COLO668 (cell line): ENCODE measurements at regions not wholly inside any gene's neighbourhood (a gene's known extent, or its start where the extent isn't known, plus 50 kb on each side); places are given as distances from the start of the nearest gene placed in this dataset.

Source experiments
- DNase-seq: peaks from one replicate; lab custom pipeline; 2025; ENCODE audit not compliant: unreplicated experiment; lab: John Stamatoyannopoulos, UW

DNA sequence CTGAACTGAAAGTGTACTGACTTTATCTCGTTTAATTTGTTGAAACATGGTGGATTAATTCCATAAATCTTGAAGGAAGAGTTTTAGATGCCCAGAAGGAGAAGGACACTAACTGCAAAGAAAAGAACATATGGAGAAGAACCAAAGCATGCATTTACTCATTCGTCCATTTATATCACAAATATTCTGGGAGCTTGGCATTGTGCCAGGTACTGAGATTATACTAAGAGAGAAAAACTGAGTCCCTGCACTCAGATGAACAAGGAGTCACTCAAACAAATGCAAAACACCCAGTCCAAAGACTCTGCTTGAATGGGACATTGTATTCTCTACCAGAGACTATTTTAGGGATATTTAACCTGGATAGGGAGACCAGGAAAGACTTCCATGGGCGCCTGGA, 588.0 kb upstream of the MGMT start:
- no peak for DNase-seq

DNA sequence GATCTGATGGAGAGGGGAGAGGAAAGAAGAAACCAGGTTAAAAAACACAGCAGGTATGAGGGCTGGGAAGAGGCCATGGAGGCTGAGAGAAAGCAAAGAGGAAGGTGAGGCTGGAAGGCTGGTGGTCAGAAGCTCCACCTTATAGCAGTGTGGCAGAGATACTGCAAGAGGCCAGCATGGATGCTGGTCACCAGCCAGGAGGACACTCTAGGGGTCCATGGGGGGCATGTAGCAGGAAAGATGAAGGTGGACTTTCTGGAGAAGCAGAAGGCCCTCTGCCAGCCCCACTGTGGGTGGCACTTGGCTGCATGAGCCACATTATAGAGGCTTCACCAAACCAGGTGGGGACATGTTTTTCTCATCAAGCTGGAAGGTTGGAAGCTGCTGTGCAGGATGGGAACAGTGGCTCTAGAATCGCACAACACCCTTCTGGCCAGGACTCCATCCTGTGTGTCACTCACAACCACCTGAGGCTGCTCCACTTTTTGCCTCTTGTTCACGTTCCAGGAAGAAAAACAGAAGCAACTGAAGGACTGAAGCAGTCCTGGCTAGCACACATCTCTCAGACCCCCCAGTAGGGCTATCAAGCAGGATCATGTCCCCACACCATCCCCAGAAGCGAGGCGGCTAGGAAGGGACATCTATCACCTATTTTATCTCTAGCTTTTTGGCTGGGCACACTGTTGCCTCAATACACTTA, 587.5 kb upstream of the MGMT start:
- no peak for DNase-seq

DNA sequence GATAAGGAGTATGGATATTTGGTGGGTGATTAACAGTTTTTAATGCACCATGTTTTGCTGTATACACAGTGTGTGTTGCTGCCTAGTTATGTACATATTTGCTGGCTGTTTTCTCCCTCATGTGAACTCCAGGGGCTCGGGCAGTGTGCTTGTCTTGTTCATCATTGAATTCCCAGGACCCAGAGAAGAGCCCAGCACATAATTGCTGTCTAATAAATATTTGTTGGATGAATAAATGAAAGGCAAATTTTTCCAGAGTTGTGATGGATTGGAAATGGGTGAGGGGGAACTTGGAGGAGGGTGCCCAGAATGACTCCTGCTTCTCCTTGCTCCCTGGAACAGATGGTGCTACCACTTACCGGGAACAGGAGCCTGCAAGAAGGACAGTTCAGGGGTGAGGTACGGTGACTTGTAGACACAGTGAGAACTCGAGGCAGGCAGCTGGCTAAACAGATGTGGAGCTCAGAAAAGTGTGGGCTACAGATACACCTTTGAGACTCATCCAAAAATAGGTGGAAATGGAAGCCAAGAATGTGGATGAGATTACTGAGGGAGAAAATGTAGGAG, 586.8 kb upstream of the MGMT start:
- no peak for DNase-seq

DNA sequence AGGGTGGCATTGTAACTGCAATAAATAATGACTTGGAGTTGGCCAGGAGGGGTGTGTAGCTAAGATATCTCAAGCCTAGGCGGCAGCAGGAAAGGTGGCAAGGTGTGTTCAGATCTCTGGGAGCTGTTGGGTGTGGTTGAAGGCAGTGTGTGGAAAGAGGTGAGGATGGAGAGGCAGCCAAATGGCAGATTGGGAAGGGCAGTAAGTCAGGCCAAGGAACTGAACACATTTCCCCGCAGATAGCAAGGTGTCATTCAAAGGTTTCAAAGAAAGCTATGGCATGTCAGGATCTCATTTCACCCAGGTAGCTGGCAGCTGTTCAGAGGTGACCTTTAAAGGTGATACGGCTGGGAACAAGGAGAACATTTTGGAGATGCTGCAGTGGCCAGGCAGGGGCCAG, 586.0 kb upstream of the MGMT start:
- no peak for DNase-seq

DNA sequence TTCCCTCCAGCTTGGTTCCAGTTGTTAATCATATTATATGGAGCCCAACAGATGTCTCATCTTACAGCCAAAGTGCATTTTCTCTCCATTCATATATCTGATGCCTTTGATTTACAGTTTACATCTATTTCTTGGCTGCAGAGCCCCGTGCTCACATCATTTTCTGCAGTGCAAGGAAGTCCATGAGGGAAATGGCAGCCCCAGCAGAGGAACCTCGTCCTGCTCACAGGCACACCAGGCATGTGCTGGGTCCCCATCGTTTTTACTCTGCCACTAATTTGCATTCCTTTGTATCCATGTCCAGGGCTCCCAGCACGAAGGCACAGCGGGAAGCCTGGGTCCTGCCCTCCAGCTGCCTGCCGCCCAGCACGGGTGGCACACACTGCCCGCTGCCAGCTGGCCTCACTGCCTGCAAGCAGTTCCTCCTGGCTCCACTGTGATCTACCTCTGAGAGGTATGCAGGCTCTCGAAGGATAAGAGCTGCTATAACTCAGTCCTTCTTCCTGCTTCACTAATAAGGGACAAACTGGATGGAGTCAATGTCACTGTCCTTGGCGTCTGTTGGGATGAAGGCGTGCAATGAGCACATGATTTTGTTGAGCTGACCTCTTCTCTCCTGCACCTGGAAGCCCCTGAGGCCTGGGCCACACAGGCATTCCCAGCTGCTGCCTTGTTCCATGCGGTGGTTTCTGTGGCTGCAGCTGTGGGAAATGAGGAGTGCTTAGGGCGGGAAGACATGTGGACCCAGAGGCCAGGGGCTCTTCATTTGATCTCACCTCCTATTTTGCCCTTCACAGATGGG, 583.6 kb upstream of the MGMT start:
- DNase-seq, result no peak

DNA sequence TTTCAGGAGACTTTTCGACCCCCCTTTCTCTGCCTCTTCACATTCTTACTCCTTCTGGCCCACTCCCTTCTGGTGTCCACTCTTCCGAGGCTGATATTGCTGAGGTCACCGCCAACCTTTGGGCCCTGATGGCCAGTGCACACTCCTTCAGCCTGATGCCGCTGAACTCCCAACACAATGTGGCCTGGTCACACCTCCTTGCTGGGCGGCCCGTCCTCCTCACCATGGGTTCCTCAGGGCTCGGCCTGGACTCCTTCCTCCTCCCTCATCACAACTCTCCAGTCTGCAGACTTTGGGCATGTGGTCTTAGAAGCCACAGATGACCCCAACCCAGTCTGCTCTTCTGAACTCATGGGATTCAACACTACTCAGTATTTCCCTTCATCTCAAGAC, 583.0 kb upstream of the MGMT start:
- no peak for DNase-seq

DNA sequence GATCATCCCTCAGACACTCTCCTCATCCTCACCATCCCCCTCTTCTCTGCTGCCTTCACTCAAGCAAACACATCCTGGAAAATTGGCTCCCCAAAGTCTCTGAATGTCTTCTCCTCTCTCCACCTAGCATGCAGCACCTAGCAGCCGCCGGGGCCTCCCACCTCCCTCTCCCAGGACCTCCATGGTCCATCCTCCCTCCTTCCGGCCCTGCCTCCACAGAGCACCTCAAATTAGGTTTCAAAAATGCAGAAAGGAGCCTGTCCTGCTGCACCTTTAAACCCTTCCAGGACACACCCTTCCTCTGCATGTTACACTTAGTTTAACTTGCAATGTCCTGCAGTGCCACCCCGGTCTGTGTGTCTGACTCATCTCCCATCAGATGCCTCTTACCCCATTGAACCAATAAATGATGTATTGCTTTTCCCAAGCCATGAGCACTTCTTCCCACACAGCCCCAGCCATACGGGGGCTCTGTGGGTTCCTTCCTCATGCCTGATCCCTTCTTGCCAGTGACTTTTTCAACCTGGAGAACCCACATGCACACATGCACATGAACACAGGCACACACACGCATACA, 582.5 kb upstream of the MGMT start:
- no peak for DNase-seq

DNA sequence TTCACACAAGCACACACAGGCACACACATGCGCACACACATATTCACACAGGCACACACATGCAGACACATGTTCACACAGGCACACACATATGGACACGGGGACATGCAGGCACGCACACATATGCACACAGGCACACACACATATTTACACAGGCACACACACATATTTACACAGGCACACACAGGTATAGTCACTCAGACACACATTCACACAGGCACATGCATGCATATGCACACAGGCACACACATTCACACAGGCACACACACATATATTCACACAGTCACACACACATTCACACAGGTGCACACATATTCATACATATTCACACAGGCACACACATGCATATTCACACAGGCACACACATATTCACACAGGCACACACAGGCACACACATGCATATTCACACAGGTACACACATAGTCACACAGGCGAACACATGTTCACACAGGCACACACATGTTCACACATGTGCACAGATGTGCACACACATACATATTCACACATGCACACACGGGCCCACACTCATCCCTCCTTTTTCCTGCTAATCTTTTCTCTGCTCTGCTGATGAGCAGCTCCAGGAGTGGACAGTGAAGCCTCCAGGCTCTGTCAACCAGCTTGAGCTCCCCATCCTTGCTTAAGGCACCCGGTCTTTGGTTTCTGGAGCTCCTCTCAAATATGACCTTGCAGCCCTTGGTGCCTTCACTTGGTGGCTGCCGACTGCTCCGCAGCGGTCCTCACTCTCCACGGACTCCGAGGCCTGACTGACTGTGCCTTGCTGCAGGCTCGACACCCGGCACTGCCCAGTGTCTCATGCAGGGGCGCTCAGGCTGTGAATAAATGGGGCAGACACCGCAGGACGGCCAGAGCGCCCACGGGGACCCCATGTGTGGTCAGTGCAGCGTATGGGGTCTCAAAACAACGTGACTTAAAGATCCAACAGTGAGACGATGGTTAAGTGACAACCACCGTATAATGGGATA, 581.2 kb upstream of the MGMT start:
- DNase-seq, result no peak

DNA sequence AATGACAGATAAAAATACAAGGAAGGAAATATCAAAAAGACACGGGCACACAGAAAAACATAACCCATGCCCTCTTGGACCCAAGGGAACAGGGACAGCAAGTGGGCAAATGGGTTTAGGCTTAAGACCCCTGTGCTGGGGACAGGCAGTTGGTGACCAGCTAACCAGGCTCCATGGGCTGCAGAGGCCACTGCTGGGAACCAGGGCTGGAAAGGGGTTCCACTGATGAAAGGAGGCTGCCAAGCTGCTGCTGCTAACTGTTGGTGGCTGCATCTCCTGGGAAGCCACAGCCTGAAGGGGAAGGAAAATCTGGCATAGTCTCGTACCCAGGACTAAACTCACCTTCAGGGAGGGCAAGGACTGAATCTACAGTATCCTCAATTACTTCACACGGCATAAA, 579.2 kb upstream of the MGMT start:
- DNase-seq, result no peak

DNA sequence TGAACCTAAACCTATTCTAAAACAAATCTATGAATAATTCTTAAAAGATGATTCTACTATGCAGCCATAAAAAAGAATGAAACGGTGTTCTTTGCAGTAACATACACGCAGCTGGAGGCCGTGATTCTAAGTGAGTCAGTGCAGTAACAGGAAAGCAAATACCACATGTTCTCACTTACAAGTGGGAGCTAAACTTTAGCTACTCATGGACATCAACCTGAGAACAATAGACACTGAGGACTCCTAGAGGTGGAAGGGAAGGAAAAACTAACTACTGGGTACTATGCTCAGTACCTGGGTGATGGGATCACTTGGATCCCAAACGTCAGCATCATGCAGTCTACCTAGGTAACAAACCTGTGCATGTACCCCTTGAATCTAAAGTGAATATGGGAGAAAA, 575.0 kb upstream of the MGMT start:
- DNase-seq, result no peak

DNA sequence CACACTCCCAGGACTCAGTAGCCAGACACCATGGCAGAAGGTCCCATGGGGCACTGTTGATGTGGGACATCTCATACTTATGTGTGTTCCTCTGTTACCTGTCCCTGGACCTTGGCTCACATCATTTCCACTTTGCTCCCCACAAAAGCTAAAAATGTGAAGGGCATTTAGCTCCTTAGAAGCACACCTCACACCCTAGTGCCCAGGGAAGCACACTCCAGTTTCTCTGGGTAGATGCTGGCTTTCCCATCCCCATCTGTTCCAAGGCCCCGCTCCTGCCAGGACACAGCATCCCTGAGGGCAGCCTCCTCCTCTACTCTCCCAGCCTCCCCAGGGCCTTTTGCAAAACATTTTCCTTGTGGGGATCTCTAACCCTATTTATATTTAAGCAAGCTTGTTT, 572.4 kb upstream of the MGMT start:
- no peak for DNase-seq

DNA sequence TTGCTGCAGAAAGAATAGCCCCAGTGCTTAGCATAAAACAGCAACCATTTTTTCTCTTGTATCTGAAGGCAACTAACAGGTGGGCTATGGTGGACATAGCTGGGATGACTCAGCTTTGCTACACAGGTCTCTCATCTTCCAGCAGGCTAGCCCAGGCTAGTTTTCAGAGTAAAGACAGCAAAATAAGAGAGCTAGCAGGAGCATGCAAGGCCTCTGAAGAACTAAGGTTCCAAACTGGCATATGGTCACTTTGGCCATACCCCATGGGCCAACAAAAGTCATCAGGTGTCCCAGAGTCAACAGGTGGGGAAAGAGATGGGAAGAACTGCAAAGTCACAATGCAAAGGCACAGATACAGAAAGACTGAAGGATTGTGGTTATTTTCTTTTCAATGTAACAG, 571.6 kb upstream of the MGMT start:
- no peak for DNase-seq

DNA sequence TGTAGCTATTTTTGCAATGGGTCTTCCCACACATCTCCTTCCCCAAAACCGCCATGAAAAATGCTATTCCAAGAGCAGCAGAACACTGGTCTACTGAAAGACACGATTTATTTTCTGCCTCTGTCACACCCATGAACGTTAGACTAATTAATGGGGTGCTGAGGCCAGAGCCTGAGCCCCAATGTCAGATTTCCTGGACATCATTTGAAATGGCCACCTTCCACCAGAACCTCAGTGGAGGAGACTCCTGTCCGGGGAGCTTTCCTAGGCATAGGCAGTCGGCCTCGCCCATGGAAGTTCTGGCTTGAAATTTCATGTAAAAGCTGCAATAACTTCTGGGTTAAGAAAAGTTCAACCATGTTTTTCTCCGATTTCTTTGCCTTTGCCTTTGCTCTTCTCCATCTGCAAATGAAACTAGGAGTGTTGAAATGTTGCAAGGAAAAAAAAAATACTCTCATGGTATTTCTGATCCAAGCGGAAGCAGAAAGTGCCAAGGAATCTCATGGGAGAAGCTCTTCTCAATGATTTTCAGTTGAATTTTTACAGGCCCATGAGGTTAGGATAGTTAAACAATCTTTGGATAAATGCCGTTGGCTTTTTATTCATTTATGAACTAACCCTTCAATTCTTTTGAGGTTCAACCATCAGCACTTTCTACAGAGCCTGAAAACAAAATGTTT, 570.8 kb upstream of the MGMT start:
- DNase-seq, result no peak

DNA sequence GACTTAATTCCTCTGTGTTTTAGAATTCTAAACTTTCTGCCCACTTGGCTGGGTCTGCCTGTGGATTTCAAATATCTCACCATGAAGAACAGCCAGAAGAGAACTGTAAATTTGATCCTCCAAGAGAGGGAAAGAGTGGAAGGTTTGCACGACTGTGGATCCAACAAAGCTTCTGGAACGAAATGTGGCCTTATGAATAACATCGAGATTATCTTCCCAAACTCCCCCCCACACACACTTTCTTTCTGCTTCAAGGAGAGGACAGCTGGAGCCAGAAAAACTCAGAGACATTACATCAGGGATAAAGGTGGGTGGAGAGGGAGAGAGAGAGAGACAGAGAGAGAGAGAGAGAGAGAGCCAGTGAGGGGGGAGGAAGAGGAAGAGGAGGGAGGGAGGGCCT, 570.1 kb upstream of the MGMT start:
- no peak for DNase-seq

DNA sequence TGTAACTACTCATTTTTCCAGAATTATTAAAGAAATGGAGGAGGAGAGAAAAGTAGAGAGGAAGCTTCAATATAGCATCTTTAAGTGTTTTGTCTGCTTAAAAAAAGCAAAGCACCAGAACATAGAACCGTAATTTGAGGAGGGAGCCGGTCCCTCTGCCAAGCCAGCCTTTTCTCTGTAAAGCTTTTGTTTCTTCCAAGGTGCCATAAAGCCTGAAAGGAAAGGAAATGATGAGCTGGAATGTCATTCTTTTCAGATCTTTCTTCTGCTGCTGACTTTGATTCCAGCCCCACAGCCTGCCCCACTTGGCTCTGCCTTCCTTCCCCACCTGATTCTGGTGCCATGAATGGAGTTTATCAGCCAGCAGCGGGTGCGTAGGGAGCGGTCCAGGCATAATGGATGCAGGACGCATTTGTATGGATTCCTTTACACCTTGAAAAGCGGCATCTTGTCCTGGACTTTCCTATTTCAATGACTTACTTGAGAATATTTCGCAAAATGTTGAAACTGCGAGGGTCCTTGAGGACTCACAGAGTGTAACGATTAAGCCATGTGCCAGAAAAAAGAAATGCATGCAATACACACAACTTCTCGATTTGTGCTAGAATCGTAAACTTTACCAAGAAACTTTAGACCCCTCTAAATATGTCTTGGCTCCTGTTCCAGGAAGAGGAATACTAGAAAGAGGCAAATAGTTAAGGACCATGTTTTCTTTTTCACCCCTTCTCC, 569.5 kb upstream of the MGMT start:
- DNase-seq, result no peak

DNA sequence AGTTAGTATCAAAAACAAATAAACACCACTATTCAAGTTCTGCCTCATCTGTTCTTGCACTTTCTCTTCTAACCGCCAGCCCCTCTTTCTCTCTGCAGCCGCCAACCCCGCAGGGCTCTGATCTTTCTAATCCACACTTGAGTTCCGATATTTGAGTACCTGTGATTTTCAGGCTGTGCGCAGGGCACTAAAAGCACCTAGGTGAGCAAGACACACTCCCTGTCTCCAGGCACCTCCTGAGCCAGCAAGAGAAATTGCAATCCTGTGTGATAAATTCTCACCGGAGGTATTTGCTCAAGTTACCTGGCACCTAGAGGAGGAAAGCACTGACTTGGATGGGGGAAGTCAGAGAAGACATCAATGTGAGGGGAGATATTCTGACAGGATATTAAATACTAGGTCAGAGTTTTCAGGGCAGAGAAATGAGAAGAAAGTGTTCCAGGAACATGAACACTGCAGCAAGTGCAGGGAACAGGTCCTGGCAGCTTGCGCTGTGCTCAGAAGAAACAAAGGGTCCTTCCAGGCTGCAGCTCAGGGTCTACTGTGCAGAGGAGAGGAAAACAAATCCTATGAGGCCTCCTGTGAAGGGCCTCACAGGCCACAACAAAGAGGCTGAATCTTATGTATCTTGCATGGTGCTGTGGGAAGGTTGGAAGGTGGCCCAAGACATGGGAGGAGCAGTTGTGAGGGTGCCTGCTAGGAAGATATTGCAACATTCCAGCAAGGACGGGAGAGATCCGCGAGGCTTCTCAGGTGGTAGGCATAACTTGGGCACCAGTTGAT, 568.7 kb upstream of the MGMT start:
- no peak for DNase-seq

DNA sequence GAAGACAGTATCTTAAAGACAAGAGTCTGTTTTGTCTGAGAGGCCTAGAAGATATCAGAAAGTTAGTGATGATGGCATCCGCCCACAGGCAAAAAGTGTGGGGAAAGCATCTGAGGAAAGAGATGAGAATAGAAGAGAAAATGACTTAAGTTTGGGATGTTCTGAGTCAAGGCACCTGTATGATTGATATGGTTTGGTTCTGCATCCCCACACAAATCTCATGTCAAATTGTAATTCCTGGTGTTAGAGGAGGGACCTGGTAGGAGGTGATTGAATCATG, 568.2 kb upstream of the MGMT start:
- no peak for DNase-seq

DNA sequence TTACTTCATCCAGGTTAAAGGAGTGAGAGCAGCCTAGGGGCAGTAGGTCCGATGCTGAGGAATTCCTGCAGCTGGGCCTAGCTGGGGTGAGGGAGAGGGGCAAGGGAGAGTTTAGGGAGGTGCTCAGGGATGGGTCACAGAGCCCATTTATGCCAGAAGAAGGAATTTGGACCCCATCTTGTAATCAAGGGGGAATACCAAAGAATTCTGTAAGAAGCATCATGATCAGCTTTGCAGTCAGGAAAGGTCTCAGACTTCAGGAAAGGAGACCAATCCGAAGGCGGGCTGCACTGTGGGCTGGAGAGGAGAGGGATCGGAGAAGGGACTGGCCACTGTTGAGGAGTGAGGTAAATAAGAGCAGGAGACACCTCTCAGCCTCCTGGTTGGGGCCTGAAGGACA, 566.6 kb upstream of the MGMT start:
- DNase-seq, result no peak

DNA sequence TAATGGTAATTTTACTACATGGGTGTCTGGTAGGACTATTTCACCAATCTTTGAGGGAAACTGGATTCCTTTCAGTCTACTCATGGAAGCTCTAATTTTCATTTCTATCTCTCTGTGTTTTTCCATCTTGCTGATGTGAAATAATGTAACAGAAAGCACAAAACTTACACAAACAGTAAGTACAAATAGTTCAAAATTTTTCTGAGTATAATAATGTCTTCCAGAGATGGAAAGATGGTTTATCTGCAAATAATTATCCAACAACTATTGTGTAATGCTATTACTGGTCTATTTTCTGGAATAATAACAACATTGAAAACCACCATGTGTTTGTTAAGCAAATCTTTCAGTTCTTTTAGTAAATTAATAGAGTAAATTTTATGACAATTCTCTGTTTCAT, 565.8 kb upstream of the MGMT start:
- DNase-seq, result no peak
